GM12891 (cell line): ENCODE measurements at regions not wholly inside any gene's neighbourhood (a gene's known extent, or its start where the extent isn't known, plus 50 kb on each side); places are given as distances from the start of the nearest gene placed in this dataset.

Source experiments
- PAX5 ChIP-seq: IDR thresholded peaks from 2 replicates; pipeline ENCODE4 v1.6.1; 2011; ENCODE audit warnings: low read length, moderate library complexity, mild to moderate bottlenecking; ENCODE audit not compliant: insufficient read depth, severe bottlenecking
- POLR2A ChIP-seq: IDR thresholded peaks from 2 replicates; pipeline ENCODE4 v1.6.1; 2011; ENCODE audit warnings: low read depth, low read length, control low read depth
- POLR2AphosphoS5 ChIP-seq: IDR thresholded peaks from 2 replicates; pipeline ENCODE4 v1.6.1; 2011; ENCODE audit warnings: low read depth, low read length, control low read depth
- SPI1 ChIP-seq: IDR thresholded peaks from 2 replicates; pipeline ENCODE4 v1.6.1; 2011; ENCODE audit warnings: low read depth, low read length, control low read depth
- TAF1 ChIP-seq: IDR thresholded peaks from 2 replicates; pipeline ENCODE4 v1.6.1; 2011; ENCODE audit warnings: low read depth, low read length, control low read depth

- TF ChIP-seq POLR2AphosphoS5 (no peak), TAF1 (no peak), POLR2A (no peak), SPI1 (no peak), PAX5 (no peak)
Observed at GRCh38 chr3:118544458-118544857, 490.2 kb downstream of the IGSF11 start.
